Type B pancreatic cell (in vitro differentiated cells): ENCODE measurements at regions not wholly inside any gene's neighbourhood (a gene's known extent, or its start where the extent isn't known, plus 50 kb on each side); places are given as distances from the start of the nearest gene placed in this dataset.

Source experiments
- DNase-seq: peaks from one replicate; pipeline ENCODE4 v3.0.0; 2021; ENCODE audit warnings: mixed read lengths; ENCODE audit not compliant: unreplicated experiment; ENCODE audit errors: extremely low spot score
- H3K27ac Mint-ChIP-seq: 2 replicates; pipeline ENCODE4 v1.8.0; 2021; ENCODE audit warnings: mild to moderate bottlenecking, mixed read lengths
- H3K27me3 Mint-ChIP-seq: 2 replicates; pipeline ENCODE4 v1.8.0; 2021; ENCODE audit warnings: mixed read lengths
- H3K36me3 Mint-ChIP-seq: 2 replicates; pipeline ENCODE4 v1.8.0; 2021; ENCODE audit warnings: mixed read lengths
- H3K4me1 Mint-ChIP-seq: one replicate; pipeline ENCODE4 v1.8.0; 2021; ENCODE audit warnings: mixed read lengths; ENCODE audit not compliant: unreplicated experiment
- H3K4me3 Mint-ChIP-seq: 2 replicates; pipeline ENCODE4 v1.8.0; 2021; ENCODE audit warnings: mild to moderate bottlenecking, mixed read lengths
- H3K9me3 Mint-ChIP-seq: 2 replicates; pipeline ENCODE4 v1.8.0; 2021; ENCODE audit warnings: mixed read lengths
- TF ChIP-seq, protein P1 (sequence below): fragments of 200-600 bp; sonication (generic); conservative IDR thresholded peaks from 2 replicates; pipeline ENCODE4 v1.5.0; 2021; ENCODE audit warnings: antibody characterized with exemption, mild to moderate bottlenecking

DNA sequence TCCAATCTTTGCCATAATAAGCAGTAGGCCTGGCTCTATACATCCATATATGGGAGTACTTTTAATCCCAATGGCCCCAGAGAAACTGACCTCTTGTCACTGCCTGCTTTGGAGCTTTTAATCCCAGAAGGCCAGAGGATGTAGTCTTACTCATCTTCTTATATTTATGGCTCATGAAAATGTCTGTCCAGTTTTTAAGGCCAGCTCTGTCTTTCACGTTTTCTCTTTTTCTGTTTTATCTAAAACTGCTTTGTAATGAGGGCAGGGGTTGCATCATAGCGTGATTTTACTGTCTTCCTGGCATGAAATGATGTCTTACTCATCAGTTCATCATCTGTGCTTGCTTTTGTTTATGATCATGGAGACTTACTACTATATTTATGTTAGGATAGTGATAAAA, 1094.9 kb downstream of the MAT2B start:
- DNase-seq, result no peak
- TF ChIP-seq, protein P1, sequence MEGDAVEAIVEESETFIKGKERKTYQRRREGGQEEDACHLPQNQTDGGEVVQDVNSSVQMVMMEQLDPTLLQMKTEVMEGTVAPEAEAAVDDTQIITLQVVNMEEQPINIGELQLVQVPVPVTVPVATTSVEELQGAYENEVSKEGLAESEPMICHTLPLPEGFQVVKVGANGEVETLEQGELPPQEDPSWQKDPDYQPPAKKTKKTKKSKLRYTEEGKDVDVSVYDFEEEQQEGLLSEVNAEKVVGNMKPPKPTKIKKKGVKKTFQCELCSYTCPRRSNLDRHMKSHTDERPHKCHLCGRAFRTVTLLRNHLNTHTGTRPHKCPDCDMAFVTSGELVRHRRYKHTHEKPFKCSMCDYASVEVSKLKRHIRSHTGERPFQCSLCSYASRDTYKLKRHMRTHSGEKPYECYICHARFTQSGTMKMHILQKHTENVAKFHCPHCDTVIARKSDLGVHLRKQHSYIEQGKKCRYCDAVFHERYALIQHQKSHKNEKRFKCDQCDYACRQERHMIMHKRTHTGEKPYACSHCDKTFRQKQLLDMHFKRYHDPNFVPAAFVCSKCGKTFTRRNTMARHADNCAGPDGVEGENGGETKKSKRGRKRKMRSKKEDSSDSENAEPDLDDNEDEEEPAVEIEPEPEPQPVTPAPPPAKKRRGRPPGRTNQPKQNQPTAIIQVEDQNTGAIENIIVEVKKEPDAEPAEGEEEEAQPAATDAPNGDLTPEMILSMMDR, result no peak
- no peaks in the 10 kb centered on the region for H3K36me3 Mint-ChIP-seq
- no peaks in the 10 kb centered on the region for H3K4me1 Mint-ChIP-seq
- H3K4me3 Mint-ChIP-seq, result no peak overlapping the region
- H3K27ac Mint-ChIP-seq, result no peak overlapping the region
- H3K9me3 Mint-ChIP-seq, result no peaks in the 10 kb centered on the region
- H3K27me3 Mint-ChIP-seq, result no peaks in the 10 kb centered on the region

DNA sequence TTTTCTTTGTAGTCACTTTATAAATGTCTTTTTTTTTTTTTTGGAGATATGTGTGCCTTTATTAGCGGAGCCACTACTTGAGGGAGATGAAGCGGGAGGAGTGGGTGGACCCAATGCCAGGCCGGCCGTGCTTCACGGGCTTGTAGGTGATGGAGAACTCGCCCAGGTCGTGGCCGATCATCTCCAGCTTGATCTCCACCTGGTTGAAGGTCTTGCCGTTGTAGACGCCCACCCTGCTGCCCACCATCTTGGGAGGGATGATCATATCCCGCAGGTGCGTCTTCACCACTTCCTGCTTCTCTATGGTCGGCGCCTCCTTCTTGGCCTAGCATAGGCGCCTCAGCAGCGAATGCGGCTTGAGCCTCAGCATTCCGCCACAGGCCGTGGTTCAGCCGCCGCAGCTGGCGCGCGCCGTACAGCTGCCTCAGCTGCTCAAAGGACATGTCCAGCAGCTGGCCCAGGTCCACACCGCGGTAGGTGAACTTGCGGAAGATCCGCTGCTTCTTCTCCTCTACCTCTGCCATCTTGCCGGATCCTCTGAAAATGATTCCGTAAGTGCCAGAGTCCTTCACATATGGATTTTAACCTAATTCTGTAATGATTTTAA, 1095.6 kb downstream of the MAT2B start:
- no peak overlapping the region for H3K27ac Mint-ChIP-seq

DNA sequence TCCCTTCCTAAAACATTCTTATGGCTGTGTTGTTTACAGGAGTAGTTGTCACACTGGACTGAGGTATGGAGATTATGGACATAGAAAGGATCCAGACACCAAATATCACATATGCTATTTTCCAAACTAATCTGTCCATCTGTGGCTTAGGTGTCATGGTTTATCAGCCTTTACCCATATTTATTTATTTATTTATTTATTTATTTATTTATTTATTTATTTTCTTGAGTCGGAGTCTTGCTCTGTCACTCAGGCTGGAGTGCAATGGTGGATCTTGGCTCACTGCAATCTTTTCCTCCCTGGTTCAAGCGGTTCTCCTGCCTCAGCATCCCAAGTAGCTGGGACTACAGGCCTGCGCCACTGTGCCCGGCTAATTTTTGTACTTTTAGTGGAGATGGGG, 1103.1 kb downstream of the MAT2B start:
- H3K27ac Mint-ChIP-seq, result no peak overlapping the region
- TF ChIP-seq, protein P1, result no peak
- no peaks in the 10 kb centered on the region for H3K36me3 Mint-ChIP-seq
- H3K9me3 Mint-ChIP-seq, result peaks cover 9% of the 10 kb centered on the region
- no peaks in the 10 kb centered on the region for H3K27me3 Mint-ChIP-seq
- H3K4me3 Mint-ChIP-seq, result no peak overlapping the region
- H3K4me1 Mint-ChIP-seq, result no peaks in the 10 kb centered on the region
- DNase-seq, result no peak

More for the DNA sequence above, 1095.6 kb downstream of the MAT2B start:
- TF ChIP-seq, protein P1, result no peak
- Mint-ChIP-seq H3K36me3 (no peaks in the 10 kb centered on the region), H3K27me3 (no peaks in the 10 kb centered on the region), H3K9me3 (peaks cover 3% of the 10 kb centered on the region), H3K4me3 (no peak overlapping the region), H3K4me1 (no peaks in the 10 kb centered on the region)
- DNase-seq, result no peak

DNA sequence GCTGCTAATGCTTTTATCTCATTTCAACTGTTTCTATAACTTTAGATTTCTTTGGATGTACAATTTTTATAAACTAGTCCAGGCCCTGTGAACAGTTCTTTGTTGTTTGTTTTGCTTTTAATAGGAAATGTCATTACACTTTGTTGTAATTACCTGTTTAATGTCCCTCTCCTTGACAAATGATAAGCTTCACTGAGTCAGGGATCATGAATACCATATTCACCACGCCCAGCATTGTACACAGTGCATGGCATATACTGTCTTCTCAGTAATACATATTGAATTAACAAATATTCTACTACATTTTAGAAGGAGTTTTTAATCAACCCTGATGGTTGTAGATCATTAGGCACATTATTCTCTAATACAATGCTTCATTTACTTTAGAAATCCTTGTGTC, 1105.0 kb downstream of the MAT2B start:
- Mint-ChIP-seq H3K27ac (no peak overlapping the region), H3K27me3 (no peaks in the 10 kb centered on the region)

DNA sequence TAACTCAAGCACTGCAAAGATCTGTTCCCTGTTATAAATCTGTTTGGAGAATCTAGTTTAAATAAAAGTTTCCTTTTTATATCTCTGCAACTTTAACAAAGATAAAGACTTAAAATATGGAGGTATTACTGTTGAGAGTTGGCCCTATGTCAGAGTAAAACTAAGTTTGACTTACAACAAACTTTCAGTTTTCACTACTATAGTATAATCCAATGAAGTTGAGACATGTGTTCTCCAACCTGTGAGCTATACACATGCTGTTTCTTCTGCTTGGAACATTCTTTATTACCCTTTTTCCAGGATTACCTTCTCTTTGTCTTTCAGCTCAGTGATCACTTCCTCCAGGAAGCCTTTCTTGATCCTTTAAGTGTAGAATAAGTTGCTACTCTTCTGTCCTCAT, 1109.3 kb downstream of the MAT2B start:
- TF ChIP-seq, protein P1, result no peak
- peaks cover 6% of the 10 kb centered on the region for H3K4me1 Mint-ChIP-seq
- peaks cover 4% of the 10 kb centered on the region for H3K27me3 Mint-ChIP-seq
- no peaks in the 10 kb centered on the region for H3K36me3 Mint-ChIP-seq
- no peak overlapping the region for H3K27ac Mint-ChIP-seq
- no peaks in the 10 kb centered on the region for H3K9me3 Mint-ChIP-seq
- no peak for DNase-seq
- H3K4me3 Mint-ChIP-seq, result no peak overlapping the region

More for the DNA sequence above, 1105.0 kb downstream of the MAT2B start:
- H3K4me3 Mint-ChIP-seq, result no peak overlapping the region
- H3K36me3 Mint-ChIP-seq, result no peaks in the 10 kb centered on the region
- H3K4me1 Mint-ChIP-seq, result no peaks in the 10 kb centered on the region
- TF ChIP-seq, protein P1, result no peak
- no peak for DNase-seq
- H3K9me3 Mint-ChIP-seq, result peaks cover 9% of the 10 kb centered on the region

DNA sequence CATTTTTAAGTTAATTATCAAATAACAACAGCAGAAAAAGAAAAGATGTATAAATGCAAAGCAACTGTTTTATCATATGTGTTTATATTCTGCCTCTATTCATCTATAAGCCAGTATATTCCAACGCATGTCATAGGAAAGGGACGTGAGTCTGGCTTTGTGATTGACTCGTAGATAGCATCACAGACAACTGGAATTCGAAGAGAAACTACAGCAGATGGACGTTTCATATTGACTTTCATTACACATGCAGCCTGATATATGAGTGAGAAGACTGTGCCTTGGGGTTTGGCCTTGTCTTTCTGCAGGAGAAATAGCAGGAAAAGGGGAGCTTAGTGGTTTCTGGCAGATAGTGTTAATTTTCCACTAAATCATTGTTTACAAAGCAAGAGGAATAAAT, 1111.9 kb downstream of the MAT2B start:
- Mint-ChIP-seq H3K36me3 (no peaks in the 10 kb centered on the region), H3K27ac (no peak overlapping the region), H3K4me1 (peaks cover 6% of the 10 kb centered on the region), H3K4me3 (no peak overlapping the region), H3K9me3 (no peaks in the 10 kb centered on the region), H3K27me3 (peaks cover 4% of the 10 kb centered on the region)
- TF ChIP-seq, protein P1, result no peak
- no peak for DNase-seq
